ENCODE measurements at regions not wholly inside any gene's neighbourhood (a gene's known extent, or its start where the extent isn't known, plus 50 kb on each side); places are given as distances from the start of the nearest gene placed in this dataset.
"Not testable (repeated sequence)": the region's sequence is repeated elsewhere in the genome, so short reads cannot be mapped to it uniquely, and the experiment has no call there.

- peak; percentile 44 to 87 for DNase-seq
Observed at GRCh38 chr1:238991765-238992495, 394.4 kb upstream of the CHRM3 start.

- no peak for DNase-seq
Observed at GRCh38 chr1:238985312-238985711, 401.1 kb upstream of the CHRM3 start.

- DNase-seq: no peak
Observed at GRCh38 chr1:238982736-238983135, 403.6 kb upstream of the CHRM3 start.

GRCh38 chr1:238981317-238981933 is 404.9 kb upstream of the CHRM3 start:
- DNase-seq: no peak

- DNase-seq: no peak
Observed at GRCh38 chr1:238980053-238980452, 406.3 kb upstream of the CHRM3 start.

GRCh38 chr1:238964631-238965030 is 421.7 kb upstream of the CHRM3 start:
- no peak for DNase-seq

GRCh38 chr1:238962941-238963340 is 423.4 kb upstream of the CHRM3 start:
- DNase-seq: no peak

- DNase-seq: no peak
Observed at GRCh38 chr1:238961790-238962189, 424.6 kb upstream of the CHRM3 start.

- no peak for DNase-seq
Observed at GRCh38 chr1:238960071-238960470, 426.3 kb upstream of the CHRM3 start.

GRCh38 chr1:238955934-238956333 is 430.4 kb upstream of the CHRM3 start:
- no peak for DNase-seq

GRCh38 chr1:238954865-238955264 is 431.5 kb upstream of the CHRM3 start:
- DNase-seq: no peak

GRCh38 chr1:238953448-238954010 is 432.8 kb upstream of the CHRM3 start:
- DNase-seq: no peak

- peak in 1 of 2 experiments; percentile 54 for DNase-seq
Observed at GRCh38 chr1:238951809-238952208, 434.6 kb upstream of the CHRM3 start.

GRCh38 chr1:238950784-238951183 is 435.6 kb upstream of the CHRM3 start:
- DNase-seq: no peak

- no peak for DNase-seq
Observed at GRCh38 chr1:238950017-238950416, 436.4 kb upstream of the CHRM3 start.

GRCh38 chr1:238944028-238944427 is 442.3 kb upstream of the CHRM3 start:
- no peak for DNase-seq

- DNase-seq: no peak
Observed at GRCh38 chr1:238927899-238928298, 458.5 kb upstream of the CHRM3 start.

GRCh38 chr1:238916828-238917227 is 469.5 kb upstream of the CHRM3 start:
- no peak for DNase-seq

- DNase-seq: no peak
Observed at GRCh38 chr1:238914346-238914745, 472.0 kb upstream of the CHRM3 start.

GRCh38 chr1:238913210-238913609 is 473.2 kb upstream of the CHRM3 start:
- no peak for DNase-seq

- no peak for DNase-seq
Observed at GRCh38 chr1:238912148-238912547, 474.2 kb upstream of the CHRM3 start.

GRCh38 chr1:238902752-238903151 is 483.6 kb upstream of the CHRM3 start:
- DNase-seq: not testable (repeated sequence)

GRCh38 chr1:238900334-238900865 is 486.0 kb upstream of the CHRM3 start:
- DNase-seq: no peak

GRCh38 chr1:238898856-238899255 is 487.5 kb upstream of the CHRM3 start:
- DNase-seq: no peak
